ENCODE measurements at regions not wholly inside any gene's neighbourhood (a gene's known extent, or its start where the extent isn't known, plus 50 kb on each side); places are given as distances from the start of the nearest gene placed in this dataset.
A peak's percentile ranks its signal among the peaks of the same experiment; 100 is the strongest.
"Not testable (repeated sequence)": the region's sequence is repeated elsewhere in the genome, so short reads cannot be mapped to it uniquely, and the experiment has no call there.

DNA sequence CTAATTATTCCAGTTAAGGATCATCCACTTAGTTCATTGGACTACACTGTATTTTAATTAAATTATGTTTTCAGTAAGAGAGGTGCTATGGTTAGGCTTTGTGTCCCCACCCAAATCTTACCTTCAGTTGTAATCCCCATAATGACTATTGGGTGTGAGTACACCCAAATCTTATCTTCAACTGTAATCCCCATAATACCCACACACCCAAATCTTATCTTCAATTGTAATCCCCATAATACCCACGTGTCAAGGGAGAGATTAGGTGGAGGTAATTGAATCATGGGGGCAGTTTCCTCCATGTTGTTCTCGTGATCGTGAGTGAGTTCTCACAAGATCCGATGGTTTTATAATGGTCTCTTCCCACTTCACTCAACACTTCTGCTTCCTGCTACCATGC, 208.0 kb upstream of the PHACTR1 start:
- DNase-seq (ENCODE audit: low read depth in 2 of 2): no peak

DNA sequence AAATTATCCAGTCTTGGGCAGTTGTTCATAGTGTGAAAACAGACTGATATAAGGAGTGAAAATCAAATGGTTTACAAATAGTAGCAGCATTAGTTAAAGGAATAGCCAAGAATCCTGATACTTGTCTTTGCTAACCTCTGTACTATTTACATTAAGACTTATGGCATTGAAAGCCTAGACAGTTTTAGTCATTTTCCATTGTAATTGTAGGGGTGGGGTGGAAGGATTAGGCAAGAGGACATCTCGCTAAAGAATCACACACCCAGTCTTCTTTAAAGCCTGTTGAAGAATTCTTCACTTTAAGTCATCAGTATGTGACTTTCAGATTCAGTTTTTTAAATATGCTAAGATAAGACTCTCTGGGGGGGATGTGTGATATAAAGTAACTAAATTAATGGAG, 207.5 kb upstream of the PHACTR1 start:
- no peak for DNase-seq (ENCODE audit: low read depth in 2 of 2)

DNA sequence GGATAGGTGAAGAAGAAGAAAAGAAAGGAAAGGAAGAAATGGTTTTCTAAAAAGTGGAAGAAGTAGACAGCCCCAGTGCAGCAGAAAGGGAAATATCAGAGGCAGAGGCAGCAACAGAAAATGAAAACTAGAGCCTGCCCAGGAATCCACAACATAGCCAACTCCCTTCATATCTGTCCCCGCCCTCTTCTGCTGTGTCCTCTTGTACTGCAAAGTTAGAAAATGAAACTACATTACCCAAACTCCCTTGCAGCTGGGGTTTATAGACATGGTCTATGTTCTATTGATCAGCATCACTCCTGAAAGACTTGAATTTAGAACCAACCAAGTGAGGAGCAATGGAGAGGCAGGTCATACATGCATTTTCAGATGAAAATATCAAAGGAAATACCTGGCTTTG, 200.5 kb upstream of the PHACTR1 start:
- peak in 1 of 2 donors; percentile 11 for DNase-seq (ENCODE audit: low read depth in 2 of 2)

DNA sequence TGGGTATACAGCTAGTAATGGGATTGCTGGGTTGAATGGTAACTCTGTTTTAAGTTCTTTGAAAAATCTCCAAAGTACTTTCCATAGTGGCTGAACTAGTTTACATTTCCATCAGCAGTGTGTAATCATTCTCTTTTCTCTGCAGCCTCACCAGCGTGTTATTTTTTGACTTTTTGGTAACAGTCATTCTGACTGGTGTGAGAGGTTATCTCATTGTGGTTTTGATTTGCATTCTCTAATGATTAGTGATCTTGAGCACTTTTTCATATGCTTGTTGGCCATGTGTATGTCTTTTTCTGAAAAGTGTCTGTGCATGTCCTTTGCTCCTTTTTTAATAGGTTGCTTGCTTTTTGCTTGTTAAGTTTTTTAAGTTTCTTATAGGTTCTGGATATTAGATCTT, 194.2 kb upstream of the PHACTR1 start:
- DNase-seq (ENCODE audit: low read depth in 2 of 2): no peak

DNA sequence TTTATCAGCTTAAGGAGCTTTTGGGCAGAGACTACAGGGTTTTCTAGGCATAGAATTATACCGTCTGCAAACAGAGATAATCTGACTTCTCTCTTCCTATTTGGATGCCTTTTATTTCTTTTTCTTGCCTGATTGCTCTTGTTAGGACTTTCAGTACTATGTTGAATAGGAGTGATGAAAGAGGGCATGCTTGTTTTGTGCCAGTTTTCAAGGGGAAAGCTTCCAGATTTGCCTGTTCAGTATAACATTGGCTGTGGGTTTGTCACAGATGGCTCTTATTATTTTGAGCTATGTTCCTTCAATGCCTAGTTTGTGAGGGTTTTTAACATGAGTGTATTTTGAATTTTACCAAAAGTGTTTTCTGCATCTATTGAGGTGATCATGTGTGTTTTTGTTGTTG, 192.8 kb upstream of the PHACTR1 start:
- no peak for DNase-seq (ENCODE audit: low read depth in 2 of 2)

DNA sequence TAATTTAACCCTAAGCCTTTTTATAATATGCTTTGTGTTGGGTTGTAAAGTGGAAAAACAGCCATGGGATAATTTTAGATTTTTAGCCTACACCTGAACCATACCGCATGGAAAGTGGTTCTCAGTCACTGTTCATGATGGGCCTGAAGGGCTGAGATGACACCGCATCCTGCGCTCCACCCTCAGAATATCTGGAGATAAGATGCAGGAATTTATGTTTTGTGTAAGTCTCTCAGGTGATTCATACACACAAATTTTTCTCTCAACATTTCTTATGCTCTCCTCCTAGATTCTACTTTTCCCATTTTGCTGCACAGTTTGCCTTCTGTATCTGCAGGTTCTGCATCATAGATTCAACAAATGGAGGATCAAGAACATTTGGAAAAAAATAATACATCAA, 191.3 kb upstream of the PHACTR1 start:
- DNase-seq (ENCODE audit: low read depth in 2 of 2): no peak

DNA sequence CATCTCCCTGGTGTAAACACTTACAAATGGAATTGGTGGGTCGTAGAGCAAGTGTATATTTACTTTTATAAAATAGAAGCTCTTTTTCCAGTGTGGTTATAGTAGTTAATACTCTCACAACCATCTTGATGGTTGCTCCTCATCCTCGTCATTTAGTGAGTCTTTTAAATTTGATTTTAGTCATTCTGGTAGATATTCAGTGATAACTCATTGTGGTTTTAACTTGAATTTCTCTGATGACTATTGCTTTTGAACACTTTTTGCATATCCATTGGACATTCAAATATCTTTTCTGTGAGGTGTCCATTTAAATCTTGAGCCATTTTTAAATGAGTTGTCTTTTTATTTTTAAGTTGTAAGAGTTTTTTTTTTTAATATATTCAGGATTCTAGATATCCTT, 189.2 kb upstream of the PHACTR1 start:
- no peak for DNase-seq (ENCODE audit: low read depth in 2 of 2)

DNA sequence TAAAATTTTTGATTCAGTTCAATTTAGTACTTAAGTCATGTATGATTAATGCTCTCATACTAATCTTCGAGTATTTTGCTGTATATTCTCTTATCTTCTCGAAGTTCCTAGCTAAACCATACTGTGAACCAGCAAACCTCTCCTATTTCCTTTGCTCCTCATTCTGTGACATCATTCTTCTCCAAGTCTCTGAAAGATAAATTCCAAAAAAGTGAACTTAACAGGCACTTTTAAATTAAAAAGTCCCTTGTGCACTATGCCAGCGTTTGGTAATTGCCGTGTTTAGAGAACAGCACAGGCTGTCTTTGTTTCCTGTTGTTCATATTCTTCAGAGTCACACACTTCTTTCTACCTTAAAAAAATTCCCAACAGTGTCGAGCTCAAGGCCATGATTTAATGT, 188.4 kb upstream of the PHACTR1 start:
- peak in 1 of 2 donors; percentile 63 for DNase-seq (ENCODE audit: low read depth in 2 of 2)

DNA sequence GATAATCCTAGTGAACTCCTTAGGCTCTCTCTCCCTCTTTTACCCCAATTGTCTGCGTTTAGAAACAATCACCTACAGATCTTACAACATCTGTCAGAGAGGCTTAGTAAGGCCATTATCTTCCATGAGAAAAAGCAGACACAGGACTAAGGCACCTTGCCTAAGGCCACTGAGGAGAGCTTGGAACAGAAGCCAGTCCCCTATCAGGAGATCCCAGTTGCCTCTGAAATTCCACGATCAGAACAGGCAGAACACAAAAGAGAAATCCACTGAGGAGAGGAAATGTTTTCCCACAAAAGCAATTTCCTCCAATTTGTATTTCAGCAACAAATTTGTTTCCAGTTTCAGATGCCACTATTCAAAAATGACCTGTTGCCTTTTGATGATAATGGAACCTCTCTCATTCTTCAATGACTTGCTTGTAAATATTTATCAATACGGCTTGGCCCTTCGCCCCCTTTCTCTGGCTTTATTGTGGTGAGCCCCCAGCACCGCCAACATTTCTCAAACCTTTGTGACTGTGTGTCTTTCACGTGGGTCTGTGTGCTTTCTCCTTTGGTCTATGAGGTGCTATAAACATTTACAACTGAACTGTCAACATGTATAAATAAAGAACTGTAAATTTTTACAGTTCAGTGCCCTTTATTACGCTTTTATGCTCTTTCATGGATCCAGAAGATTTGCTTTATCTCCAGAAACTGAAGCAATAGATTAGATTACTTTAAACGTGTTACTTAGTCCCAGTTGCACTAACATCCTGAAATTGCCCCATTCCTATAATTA, 187.8 kb upstream of the PHACTR1 start:
- peak; percentile 84 to 87 for DNase-seq (ENCODE audit: low read depth in 2 of 2)

DNA sequence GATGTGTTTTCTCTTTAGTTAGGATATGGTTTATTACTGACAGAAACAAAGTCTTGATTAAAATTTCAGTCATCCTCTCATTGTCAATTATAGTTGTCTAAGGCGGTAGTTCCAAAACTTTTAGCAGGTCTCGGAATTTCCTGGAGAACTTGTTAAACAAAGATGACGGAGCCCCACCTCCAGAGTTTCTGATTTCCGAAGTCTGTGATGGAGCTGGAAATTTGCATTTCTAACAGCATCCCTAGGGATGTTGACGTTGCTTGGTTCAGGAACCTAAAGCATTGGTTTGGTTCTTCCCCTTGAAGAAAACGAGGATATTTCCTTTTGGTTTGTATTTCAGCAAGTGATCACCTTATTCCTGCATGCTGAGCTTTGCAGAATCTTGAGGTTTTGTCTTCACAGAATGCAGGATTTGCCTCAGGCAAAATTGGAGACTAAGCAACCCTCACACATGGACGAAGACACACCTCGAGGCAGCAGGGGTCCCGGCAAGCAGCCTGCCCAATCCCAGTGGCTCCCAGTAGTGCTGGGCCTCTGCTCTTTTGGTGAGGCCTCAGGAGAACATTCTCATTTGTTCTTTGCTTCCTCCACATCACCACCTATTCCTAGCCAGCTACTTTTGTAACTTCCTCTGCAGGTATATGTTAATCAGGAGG, 187.1 kb upstream of the PHACTR1 start:
- no peak for DNase-seq (ENCODE audit: low read depth in 2 of 2)

DNA sequence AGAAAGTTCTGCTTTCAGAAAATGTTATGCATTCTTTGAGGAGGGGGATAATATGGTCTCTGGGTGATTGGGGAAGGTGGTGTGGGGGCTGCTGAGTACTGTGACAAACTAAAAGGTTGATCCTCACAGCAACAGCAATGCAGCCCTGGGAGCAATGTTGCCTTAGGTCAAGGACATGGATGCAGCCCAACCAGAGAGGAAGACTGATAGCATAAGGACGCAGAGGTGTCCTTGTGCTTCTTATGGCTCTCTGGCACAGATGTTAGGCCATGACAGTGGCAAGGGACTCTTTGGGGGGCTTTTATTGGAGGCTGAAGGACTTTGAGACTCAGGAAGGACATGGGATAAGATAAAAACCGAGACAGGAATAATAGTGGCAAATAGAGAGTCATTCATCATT, 186.2 kb upstream of the PHACTR1 start:
- DNase-seq (ENCODE audit: low read depth in 2 of 2): no peak

DNA sequence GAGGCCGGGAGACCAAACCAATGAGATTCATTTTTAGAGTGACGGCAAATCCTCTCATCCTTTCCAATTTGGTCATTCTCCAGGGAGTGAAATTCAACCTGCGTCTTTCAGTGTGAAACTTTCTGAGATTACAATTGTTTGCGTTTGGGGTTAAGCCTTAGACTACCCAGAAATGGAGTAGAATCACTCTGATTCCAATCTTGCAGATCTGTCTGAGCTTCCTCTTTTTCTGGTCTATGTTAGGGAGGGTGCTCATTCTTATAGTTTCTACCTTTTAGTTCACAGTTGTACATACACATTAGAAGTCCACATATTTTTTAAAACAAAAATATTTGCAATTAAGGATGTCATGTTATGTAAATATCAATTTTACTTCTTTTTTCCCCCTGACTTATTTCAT, 183.0 kb upstream of the PHACTR1 start:
- DNase-seq (ENCODE audit: low read depth in 2 of 2): no peak

DNA sequence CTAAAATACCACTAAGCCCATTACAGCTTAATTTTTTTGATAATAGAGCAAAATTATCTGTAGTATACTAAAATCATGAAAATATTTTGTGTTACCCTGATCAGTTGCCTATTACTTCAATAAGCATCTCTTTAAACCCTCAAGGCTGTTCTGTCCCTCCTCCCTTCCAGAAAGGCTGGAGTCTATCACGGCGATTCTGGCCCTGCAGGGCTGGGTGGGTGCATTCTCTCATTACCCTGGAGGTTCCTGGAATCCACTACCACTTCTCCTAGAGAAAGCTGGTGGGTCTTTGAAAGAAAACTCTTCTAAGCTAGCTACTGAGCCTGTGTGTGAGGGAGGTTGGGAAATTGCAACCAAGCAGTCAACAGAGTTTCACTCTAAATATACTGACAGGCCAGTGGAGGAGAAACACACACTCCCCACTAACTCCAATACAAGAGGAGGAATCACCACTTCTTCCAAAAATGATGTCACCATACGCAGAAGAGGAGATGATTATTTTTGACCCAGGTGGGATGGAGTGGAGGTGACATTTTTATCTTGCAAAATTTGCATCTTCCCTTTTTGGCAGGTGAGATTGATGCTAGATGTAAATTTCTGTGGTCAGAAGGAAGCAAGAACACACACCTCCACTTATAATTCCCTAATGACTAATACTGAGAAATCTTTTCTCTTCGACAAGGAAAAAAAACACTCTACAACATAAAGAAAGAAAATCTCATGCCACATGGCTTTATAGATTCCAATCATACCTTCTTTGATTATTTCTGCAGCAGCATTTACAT, 182.3 kb upstream of the PHACTR1 start:
- DNase-seq (ENCODE audit: low read depth in 2 of 2): no peak

DNA sequence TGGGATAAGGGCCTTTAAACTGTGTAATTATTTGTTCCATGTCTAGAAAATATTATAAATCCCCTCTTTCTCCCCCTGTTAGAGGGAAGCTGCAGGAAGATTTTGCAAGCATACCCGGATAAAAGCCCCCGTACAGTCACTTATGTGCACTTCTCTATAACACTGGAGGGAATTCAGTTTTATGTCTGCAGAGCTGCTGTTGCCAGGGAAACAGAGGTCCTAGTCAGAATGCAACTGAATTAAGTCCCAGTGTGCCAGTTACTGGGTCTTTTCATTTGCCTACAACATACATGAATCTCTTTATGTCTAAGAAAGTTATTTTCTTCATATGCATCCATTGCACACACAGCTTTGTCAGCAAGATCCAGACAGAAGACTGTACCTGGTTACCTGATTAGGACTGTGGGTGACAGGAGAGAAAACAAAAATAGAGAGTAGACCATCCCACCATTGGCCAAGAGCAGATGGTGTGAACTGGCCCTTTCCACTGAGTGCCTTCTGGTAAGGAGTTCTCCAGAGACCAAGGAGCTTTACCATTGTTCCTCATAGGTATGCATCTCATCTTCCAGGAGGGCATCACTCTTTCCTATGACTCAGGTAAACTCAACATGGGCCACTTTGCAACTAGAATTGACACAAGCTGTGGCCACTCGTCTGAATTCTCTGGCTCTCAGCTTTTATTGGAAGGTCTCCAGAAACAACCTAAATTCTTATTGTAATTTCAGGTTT, 180.8 kb upstream of the PHACTR1 start:
- no peak for DNase-seq (ENCODE audit: low read depth in 2 of 2)

DNA sequence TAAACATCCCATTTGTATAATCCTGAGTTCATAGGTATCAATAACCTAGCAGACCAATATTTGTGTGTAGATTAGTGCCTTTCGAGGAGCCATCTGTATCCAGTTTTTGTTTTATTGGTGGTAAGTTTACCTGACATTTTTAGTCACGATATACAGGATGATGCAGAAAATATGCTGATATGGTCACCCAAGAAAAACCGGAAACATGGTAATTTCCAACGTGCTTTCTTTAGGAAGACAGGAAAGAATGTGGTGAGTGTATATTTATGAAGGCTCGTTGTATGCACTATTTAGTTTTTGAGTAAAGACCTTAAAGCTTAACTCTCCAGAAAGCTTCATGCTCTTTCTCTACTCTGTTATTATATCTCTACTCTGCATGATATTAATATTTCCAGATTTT, 180.2 kb upstream of the PHACTR1 start:
- DNase-seq (ENCODE audit: low read depth in 2 of 2): peak; percentile 24 to 62

DNA sequence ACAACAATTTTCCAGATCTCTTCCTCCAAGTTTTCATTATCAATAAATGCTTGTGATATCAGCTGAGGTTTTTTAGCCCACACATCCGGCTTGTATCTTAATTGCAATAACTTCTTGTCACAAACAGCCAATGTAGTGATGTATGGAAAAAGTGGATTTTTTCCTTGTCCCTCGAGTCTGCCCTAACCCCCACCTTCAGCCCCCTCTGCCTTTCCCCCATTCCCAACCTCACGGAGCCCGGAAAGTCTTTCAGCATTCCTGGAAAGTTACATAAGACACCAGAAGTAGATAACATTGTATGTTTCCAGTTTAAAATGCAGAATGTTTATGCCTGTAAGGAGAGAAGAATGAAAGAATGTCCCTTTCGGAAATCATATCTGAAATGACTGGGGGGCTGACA, 179.2 kb upstream of the PHACTR1 start:
- DNase-seq (ENCODE audit: low read depth in 2 of 2): peak in 1 of 2 donors; percentile 75

DNA sequence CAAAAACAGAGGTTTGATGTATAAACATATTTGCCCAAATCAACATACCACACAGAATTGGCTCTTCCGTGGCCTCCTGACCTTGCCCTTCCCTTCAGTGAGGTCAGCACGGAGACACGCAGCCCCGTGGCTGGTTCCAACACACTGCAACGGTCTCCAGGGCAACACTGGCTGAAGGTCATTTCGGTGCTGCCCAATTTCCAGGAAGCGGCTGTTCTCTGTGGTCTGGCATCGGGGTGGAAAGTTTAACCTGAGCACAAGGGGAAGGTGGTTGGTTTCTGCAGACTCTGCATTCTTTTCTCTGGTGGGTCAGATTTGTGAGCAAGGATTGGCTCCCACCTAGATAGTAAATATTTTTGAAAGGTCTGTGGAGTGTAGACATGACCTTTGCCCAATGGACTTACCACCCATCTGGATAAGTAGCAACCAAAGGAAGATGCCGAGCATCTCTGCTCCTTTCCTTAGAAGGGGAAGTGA, 177.6 kb upstream of the PHACTR1 start:
- DNase-seq (ENCODE audit: low read depth in 2 of 2): peak; percentile 89 to 99

DNA sequence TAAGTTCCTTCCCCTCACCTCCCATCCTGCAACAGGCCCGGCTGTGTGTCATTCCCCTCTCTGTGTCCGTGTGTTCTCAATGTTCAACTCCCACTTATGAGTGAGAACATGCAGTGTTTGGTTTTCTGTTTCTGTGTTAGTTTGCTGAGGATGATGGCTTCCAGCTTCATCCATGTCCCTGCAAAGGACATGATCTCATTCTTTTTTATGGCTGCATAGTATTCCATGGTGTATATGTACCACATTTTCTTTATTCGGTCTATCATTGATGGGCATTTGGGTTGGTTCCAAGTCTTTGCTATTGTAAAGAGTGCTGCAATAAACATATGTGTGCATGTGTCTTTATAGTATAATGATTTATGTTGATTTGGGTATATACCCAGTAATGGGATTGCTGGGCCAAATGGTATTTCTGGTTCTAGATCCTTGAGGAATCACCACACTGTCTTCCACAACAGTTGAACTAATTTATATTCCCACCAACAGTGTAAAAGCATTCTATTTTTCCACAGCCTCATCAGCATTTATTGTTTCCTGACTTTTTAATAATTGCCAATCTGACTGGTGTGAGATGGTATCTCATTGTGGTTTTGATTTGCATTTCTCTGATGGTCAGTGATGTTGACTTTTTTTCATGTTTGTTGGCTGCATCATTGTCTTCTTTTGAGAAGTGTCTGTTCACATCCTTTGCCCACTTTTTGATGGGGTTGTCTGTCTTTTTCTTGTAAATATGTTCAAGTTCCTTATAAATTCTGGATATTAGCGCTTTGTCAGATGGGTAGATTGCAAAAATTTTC, 174.1 kb upstream of the PHACTR1 start:
- DNase-seq (ENCODE audit: low read depth in 2 of 2): not testable (repeated sequence)

DNA sequence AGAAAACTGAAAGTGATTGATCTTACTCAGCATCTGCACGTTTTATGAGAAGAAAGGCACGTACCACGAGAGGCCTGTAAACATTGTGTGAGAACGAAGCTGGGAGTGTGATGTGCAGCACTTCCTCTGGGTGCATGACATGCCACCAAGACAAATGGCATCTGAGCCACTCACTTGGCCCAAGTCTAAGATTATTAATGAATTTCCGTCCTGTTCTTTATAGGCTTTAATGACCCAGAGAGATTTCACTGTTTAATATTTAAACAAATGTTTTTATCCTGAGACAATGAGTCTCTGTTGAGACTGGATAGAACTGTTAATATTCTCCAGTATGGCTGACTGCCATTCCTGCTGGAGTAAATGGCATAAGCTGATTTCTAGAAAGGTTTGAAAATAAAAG, 172.6 kb upstream of the PHACTR1 start:
- DNase-seq (ENCODE audit: low read depth in 2 of 2): no peak

DNA sequence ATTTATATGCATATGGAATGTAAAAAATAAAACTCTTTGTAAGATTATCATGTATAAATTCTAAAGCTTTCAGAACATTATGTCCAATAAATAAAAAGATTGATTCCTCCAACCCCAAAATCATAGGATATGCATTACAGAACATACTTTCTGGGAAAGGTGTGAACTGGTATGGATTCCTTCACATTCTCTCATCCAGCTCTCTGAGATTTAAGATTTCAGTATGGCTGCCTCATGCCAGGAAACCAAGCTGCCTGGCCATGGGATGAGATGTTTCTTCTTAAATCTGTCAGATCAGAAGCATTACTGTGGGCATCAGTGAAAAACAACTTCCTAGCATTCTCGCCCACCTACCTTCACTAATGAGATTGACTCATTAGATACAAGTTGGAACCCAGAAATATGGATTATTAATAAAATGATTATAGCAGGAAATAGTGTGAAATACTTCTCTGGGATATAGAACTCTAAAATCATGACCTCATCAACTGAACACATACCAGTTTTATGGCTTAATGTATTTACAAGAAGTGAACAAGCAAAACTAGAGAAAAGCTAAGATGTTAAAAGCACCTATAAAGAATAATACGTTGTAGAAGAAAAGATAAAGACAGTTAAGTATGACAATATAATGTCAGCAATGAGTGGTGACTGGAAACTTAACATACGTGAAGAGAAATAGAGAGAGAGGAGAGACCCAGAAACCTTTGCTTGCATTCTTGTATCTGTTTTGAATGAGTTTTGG, 171.6 kb upstream of the PHACTR1 start:
- no peak for DNase-seq (ENCODE audit: low read depth in 2 of 2)

All from dermis microvascular lymphatic vessel endothelial cell (primary cell).